ENCODE measurements at regions not wholly inside any gene's neighbourhood (a gene's known extent, or its start where the extent isn't known, plus 50 kb on each side); places are given as distances from the start of the nearest gene placed in this dataset.
"Not testable (repeated sequence)": the region's sequence is repeated elsewhere in the genome, so short reads cannot be mapped to it uniquely, and the experiment has no call there.

DNA sequence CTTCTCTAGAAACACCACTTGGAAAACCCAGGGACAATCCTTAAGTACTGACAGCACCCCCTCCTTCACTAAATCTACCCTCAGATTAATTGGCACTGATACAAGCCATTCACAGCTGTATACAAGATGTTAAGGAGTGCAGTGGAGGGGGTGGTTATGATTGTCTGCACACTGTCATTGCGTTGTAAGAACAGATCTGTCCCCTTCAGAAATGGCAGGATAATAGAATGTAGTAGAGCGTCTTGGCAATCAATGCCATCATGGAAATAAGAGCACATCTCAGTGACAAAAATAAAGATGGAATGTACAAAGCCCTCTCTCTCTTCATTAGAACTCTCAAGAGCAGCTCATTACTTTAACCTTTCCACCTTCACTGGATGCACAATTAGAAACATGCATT lies 324.9 kb upstream of the TBX18 start:
- DNase-seq (ENCODE audit: low spot score) (no peak), FAIRE-seq (no peak)

DNA sequence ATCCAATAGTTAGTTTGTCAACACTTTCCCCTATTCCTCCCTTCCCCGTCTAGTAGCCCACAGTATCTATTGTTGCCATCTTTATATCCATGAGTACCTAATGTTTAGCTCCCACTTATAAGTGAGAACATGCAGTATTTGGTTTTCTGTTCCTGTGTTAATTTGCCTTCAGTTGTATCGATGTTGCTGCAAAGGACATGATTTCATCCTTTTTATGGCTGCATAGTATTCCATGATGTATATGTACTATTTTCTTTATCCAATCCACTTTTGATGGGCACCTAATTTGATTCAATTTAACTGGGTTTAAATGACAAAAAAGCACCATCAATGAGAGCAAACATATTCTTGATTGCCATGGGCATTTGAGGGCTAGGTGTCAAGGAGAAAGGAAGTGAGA lies 321.5 kb upstream of the TBX18 start:
- FAIRE-seq, result no peak
- DNase-seq (ENCODE audit: low spot score), result no peak

DNA sequence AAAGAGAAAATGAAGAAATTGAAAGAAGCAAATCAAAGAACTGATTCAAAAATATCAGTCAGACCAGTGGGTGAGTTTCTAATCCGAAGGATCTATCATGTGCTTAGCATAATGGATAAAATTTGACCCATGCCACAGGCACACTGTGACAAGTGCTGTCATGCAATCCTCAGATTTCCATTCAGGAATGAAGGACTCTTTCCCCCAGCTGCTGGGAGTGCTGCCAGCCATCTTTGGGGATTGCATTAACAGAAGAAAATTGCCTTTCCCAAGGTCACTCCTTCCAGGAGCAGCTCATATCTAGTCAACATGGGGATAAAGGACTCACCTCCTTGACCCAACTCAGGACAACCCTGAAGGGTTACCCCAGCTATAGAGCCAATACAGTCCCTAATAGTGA lies 316.7 kb upstream of the TBX18 start:
- no peak for DNase-seq (ENCODE audit: low spot score)
- no peak for FAIRE-seq

DNA sequence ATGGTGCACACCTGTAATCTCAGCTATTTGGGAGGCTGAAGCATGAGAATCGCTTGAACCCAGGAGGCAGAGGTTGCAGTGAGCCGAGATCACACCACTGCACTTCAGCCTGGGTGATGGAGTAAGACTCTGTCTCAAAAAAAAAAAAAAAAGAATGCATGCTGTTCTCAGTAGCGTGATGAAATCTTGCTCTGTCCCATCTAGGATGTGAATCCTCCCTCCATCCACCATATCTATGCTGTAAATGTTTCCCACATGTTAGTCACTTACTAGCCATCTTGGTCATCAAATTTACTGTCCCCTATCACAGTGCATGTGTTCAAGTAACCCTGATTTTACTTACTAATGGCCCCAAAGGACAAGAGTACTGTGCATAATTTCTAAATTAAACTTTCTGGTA lies 315.4 kb upstream of the TBX18 start:
- DNase-seq (ENCODE audit: low spot score) (no peak), FAIRE-seq (no peak)

DNA sequence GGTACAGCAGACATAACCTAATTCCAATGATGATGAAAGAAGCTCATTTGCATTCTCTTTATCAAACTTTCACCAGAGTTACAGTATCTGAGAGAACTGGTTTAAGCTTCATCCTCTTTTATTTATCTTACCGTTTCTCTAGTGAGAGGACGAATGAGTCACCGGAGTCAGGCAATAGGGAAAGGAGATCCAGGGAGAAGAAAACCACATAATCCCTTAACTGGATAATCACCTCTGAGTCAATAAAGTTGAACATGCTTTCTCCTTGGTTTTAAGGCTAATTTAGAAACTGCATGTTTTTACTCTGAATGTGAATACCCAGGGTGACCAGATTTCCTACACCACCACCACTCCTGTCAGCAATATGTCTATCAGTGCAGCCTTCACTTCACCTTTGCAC lies 313.7 kb upstream of the TBX18 start:
- DNase-seq (ENCODE audit: low spot score) (peak; percentile 33), FAIRE-seq (no peak)

DNA sequence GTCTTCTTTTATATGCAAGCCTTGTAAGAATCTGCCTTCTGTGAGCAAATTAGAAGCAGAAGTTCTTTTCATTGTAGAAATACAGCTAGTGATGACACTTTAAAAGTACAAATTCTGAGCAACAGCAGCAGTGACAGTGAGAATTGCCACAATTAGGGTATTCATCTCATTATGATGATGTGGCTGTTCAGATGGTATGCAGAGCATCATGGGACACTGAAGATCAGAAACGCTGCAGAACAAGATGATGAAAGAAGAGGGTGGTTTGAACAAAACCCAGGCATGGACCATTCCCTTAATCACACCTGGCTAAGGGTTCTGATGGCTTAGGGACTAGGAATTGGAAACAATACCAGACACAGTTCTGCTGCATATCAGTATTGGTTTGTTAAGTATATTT lies 312.7 kb upstream of the TBX18 start:
- DNase-seq (ENCODE audit: low spot score) (no peak), FAIRE-seq (no peak)

DNA sequence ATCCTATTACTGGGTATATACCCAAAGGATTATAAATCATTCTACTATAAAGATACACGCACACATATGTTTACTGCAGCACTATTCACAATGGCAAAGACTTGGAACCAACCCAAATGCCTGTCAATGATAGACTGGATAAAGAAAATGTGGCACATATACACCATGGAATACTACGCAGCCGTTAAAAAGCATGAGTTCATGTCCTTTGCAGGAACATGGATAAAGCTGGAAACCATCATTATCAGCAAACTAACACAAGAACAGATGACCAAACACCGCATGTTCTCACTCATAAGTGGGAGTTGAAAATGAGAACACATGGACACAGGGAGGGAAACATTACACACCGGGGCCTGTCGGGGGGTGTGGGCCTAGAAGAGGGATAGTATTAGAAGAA lies 307.4 kb upstream of the TBX18 start:
- DNase-seq (ENCODE audit: low spot score); FAIRE-seq: not testable (repeated sequence)

DNA sequence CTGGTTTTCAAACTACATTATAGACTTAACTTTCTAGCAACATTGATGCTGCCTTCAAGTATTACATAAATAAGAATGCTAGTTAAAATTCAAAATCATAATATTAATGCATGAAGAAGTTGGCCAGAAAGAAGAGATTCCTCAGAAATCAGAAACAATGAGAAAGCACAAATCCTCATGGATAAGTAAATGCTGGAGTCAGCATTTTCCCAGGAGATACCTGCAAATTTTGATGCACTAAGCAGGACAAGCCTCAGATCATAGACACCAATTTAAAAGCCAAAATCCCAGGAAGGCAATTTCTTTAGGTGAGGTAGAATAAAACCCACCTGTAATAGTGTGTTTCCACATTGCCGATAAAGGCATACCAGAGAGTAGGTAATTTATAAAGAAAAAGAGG lies 305.2 kb upstream of the TBX18 start:
- DNase-seq (ENCODE audit: low spot score) (no peak), FAIRE-seq (no peak)

DNA sequence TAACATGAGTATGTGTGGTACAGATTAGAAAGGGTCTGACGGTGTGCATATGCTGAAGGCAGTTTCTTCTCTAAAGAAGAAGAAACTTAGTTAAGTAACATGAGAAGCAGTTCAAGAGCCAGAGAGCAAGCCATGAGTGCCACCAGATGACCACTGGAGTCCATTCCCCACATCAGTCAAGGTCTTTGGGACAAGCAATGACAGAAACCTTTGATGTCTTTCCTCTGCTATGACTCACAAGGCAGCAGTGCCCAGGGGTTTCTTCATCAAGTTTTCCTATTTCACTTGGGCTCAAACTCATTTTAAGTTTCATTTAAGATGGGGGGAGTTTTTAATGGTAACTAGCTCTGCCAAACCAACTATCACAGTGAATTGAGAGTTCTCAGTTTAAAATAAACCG lies 303.8 kb upstream of the TBX18 start:
- FAIRE-seq (no peak), DNase-seq (ENCODE audit: low spot score) (no peak)

DNA sequence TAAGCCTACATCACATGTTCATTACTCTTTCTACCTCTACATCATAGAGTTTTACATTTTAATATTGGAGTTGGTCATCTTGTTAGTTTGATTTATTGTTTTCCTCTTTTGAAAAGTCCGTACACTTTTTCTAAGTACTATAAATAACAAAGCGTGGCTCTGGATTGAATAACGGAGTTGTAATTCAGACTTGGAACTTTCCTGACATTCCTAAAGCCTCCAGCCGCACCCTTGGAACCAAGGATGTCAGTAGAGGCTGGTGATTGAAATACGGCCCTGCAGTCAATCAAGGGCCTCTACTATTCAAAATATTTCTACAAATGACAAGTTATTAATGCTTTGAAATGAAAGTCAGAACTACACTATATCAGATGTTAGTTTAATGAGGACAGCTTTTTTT lies 301.9 kb upstream of the TBX18 start:
- no peak for FAIRE-seq
- no peak for DNase-seq (ENCODE audit: low spot score)

DNA sequence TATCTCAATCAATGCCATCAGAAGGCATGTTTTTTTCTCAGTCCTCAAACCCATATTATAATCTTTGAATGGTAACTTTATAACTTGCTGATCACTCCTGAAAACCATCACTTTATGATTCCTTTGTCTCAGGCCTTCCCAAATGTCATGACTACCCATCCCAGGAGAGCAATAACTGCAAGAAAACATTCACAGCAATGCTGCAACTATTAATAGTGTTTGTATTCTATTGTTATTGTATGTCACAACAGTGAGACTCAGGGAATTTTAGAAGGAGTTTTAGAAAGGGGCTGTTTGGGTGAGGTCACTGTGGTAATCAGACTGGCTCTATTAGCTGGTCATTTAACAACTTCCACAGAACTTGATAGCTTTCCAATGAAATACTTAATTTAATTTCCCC lies 301.4 kb upstream of the TBX18 start:
- DNase-seq (ENCODE audit: low spot score), result no peak
- no peak for FAIRE-seq

DNA sequence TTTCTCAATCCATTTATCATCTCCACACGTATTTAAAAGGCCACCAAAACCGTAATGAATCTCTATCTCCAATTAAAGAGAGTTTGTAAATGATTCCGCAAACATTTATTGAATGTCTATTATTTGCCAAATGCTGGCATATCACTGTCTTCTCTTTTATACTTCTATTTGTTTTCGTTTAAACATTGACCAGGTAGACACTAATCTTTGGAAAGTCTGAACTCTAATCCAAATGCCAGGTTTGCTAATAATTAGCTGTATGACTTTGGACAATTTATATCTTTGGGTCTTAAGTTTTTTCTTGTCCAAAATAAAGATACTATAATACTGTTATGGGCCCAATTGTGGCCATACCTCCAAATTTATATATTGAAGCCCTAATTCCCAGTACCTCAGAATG lies 299.2 kb upstream of the TBX18 start:
- FAIRE-seq (no peak), DNase-seq (ENCODE audit: low spot score) (no peak)

DNA sequence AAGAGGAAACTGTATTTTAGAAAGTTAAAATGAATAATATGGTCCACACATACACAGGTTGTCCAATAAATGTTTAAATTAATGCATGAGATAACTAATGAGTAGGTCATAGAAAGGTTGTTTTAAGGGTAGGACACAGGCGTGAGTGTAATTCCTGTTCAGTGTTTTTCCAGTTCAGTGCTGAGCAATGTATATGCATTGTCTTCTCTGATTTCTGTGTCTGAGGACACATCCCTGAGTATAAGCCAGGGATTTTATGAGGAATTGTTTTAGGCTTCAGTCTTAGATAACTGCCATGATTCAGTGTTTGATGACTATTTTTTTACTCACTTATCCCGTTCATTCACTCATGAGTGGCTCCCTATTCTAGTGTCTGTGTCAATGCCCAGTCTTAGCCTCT lies 298.5 kb upstream of the TBX18 start:
- no peak for FAIRE-seq
- DNase-seq (ENCODE audit: low spot score), result no peak

DNA sequence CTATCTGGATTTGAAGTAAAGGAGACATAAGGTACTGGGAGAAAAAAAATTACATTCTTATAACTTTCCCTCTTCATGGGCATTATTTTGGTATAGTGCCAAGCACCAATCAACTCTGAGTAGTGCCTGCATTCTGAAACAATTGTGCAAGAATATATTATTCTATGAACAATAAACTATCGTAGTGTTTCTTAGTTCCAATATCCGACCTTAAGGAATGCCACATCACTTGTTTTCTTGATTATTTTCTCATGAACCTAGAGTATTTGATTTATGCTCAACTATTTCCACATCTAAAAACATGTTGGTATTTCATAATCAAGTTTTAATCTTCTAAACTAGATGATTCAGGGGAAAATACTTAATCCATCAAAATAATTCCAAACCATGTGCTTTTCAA lies 294.4 kb upstream of the TBX18 start:
- FAIRE-seq, result no peak
- DNase-seq (ENCODE audit: low spot score), result no peak

DNA sequence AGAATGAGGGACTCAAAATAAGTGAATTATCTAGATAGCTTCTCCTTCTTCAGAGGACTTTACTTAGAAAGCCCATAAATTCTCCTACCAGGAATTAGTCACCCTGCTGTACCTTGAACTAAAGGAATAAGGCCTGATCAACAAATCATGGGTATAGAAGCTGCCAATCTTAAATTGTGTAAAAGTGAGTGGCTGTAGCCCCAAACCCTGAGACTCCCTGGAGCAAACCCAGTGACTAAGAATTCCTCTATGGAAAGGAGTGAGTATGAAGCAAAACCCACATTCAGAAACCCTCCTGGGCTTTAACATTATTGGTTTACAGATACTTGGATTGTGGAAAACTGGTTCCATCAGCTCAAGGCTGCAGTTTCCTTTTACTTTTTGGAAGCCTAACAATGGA lies 285.8 kb upstream of the TBX18 start:
- DNase-seq (ENCODE audit: low spot score) (no peak), FAIRE-seq (no peak)

DNA sequence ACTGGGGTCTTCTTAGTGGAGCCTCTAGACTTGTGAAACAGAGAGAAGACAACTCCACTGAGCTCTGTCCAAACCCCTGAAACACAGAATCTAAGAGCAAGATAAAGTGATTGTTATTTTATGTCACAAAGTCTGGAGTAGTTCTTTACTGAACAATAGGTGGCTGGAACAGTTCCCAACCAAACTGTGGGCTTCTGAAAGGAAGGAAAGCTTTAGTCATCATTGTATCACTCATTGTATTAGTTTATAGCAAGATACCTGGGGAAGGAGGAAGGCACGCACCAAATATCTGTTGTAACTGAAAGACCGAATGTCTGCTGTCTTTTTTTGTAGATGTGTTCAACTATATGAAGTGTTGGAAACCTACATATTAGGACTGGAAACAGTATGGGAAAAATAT lies 284.9 kb upstream of the TBX18 start:
- FAIRE-seq, result no peak
- DNase-seq (ENCODE audit: low spot score), result no peak

DNA sequence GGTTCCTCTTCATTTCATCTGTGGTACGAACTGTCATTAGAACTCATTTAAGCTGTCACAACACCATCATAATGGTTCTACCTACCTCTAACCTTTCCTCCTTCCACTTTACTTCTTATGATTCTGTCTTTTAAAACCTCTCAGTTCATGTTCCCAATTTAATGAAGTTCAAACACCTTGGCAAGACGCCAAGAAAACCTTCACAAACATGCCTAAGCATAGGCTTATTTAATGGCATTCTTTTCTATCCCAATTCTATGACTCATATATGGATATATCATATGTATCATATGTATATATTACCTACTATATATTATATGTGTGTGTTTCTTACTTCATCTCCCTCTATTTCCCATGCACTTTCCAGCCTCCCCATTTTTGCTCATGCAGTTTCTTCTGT lies 283.4 kb upstream of the TBX18 start:
- FAIRE-seq (no peak), DNase-seq (ENCODE audit: low spot score) (no peak)

DNA sequence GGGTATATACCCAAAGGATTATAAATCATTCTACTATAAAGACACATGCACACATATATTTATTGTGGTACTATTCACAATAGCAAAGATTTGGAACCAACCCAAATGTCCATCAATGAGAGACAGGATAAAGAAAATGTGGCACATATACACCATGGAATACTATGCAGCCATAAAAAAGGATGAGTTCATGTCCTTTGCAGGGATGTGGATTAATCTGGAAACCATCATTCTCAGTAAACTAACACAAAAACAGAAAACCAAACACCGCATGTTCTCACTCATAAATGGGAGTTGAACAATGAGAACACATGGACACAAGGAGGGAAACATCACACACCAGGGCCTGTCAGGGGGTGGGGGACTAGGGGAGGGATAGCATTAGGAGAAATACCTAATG lies 281.4 kb upstream of the TBX18 start:
- FAIRE-seq; DNase-seq (ENCODE audit: low spot score): not testable (repeated sequence)

DNA sequence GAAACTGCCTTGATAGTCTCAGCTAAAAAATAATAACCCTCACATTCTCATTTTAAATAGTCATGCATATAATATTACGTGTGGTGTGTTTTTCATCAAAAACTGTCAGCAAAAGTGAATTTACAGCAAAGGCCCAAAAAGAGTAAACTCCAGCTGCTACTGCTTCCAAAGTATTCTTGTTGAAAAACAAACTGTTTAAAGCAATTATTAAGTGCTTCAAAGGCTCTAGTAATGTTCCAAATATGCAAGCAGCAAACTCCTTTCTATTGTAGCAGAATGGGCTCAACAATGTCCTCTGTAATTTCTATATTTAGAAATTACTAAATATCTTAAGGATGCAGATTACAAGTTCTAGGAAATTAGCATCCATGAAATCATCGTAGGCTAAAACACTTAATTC lies 280.0 kb upstream of the TBX18 start:
- FAIRE-seq (no peak), DNase-seq (ENCODE audit: low spot score) (no peak)

DNA sequence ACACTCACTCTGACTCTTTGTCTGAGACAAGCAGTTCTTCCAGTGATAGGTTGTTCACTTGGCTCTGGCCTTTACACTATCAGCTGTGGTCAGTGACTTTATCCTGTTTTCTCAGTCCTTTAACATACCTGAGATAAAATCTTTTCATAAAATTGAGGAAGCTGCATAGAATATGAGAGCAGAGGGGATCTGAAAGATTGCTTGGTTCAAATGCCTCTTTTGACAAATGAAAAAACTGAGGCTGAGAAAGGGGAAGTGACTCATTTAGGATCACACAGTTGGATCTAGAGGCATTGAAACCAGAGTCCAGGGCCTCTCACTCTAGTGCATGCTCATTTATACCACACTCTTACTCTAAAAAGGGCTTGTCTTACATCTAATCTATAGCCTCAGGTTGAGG lies 277.0 kb upstream of the TBX18 start:
- no peak for DNase-seq (ENCODE audit: low spot score)
- FAIRE-seq, result no peak

DNA sequence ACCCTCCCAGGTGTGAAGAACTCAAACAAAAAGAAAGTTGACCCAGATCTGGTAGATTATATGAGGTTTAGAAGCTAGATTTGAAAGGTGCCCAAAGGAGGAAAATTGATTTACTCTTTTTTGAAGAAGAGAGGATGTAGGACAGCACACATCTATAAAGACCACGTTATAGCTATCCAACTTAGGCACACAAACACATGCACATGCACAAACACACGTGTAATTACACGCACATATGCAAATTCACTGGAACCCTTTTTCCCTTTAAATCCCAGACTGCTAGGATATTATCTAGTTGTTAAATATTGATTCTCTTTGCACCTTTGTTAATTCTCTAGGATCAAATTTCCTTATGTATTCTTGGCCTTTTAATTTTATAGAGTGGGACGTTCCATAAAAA lies 272.8 kb upstream of the TBX18 start:
- FAIRE-seq (no peak), DNase-seq (ENCODE audit: low spot score) (no peak)

DNA sequence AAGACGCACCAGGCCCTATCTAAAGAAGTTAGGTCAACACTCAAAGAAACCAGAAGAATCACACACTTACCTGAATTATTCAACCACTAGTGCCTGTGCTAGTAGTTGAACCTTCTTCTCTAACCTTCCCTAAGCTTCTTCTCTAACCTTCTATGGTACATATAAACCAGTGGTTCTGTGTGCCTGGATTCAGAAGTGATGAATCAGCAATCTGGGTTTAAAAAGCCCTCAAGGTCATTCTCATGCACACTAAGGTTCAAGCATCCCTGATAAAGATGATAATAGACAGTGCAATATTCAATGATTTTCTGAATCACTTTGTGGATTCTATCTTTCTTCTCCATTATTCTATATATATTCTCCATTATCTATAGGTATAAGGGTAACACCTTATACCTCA lies 271.4 kb upstream of the TBX18 start:
- DNase-seq (ENCODE audit: low spot score) (no peak), FAIRE-seq (no peak)

DNA sequence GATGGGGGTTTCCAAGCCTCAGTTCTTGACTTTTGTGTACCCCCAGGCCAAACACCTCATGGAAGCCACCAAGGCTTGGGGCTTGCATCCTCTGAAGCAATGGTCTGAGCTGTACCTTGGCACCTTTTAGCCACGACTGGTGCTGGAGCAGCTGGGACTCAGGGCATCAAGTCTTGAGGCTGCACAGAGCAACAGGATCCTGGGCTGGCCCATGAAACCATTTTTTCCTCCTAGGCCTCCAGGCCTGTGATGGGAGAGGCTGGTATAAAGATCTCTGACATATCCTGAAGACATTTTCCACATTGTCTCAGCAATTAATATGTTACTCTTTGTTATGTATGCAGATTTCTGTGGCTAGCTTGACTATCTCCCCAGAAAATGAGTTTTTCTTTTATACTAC lies 269.1 kb upstream of the TBX18 start:
- FAIRE-seq (no peak), DNase-seq (ENCODE audit: low spot score) (no peak)

DNA sequence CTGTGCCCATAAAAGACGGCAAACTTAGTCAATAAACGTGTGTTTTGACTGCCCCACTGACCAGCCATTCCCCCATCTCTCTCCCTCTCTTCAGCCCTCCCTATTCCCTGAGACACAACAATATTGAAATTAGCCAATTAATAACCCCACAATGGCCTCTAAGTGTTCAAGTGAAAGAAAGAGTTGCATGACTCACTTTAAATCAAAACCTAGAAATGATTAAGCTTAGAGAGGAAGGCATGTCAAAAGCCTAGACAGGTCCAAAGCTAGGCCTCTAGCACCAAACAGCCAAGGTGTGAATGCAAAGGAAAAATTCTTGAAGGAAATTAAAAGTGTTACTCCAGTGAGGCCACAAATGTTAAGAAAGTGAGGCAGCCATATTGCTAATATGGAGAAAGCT lies 261.6 kb upstream of the TBX18 start:
- DNase-seq (ENCODE audit: low spot score) (no peak), FAIRE-seq (no peak)

DNA sequence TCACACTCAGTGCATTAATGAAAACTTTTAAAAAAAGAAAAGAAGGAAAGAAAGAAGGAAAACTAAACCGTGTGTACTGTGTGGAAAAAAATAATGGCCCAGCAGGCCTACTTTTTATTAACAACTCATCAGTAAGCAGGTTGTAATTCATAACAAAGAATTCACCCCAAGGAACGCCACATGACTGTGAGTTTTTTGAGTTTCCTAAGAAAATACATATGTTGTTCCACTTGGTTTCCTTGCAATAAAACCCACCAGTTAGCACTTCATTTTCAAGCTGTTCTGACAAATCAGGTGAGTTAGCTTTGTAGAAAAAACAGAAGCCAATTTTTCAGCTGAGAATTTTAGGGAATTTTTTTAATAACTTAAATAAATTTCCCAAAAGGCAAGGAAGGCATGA lies 259.3 kb upstream of the TBX18 start:
- no peak for FAIRE-seq
- no peak for DNase-seq (ENCODE audit: low spot score)

All from urothelium cell line (cell line).